Brain pericyte (primary cell): ENCODE measurements at regions not wholly inside any gene's neighbourhood (a gene's known extent, or its start where the extent isn't known, plus 50 kb on each side); places are given as distances from the start of the nearest gene placed in this dataset.
A peak's percentile ranks its signal among the peaks of the same experiment; 100 is the strongest.
"Not testable (repeated sequence)": the region's sequence is repeated elsewhere in the genome, so short reads cannot be mapped to it uniquely, and the experiment has no call there.

ENCODE experiments used
- DNase-seq: peaks from one replicate; pipeline ENCODE4 v3.0.0-alpha.2; 2012; ENCODE audit warnings: low read depth, low spot score

- no peak for DNase-seq
Measured at GRCh38 chr6:27742833-27743573, 169.2 kb downstream of the OR2B2 start.

GRCh38 chr6:27739902-27740301 is 172.3 kb downstream of the OR2B2 start:
- not testable (repeated sequence) for DNase-seq

- DNase-seq = no peak
Measured at GRCh38 chr6:27736686-27737085, 175.5 kb downstream of the OR2B2 start.

GRCh38 chr6:27728442-27728841 is 183.8 kb downstream of the OR2B2 start:
- DNase-seq = no peak

GRCh38 chr6:27726619-27727023 is 185.6 kb downstream of the OR2B2 start:
- no peak for DNase-seq

GRCh38 chr6:27720607-27721580 is 191.3 kb downstream of the OR2B2 start:
- DNase-seq = no peak

- DNase-seq = not testable (repeated sequence)
Measured at GRCh38 chr6:27719039-27719438, 193.2 kb downstream of the OR2B2 start.

GRCh38 chr6:27706431-27706830 is 205.8 kb downstream of the OR2B2 start:
- DNase-seq = no peak

- DNase-seq = no peak
Measured at GRCh38 chr6:27700337-27700736, 211.9 kb downstream of the OR2B2 start.

- DNase-seq = no peak
Measured at GRCh38 chr6:27694547-27694874, 217.7 kb downstream of the OR2B2 start.

- DNase-seq = no peak
Measured at GRCh38 chr6:27693766-27694546, 218.2 kb downstream of the OR2B2 start.

- not testable (repeated sequence) for DNase-seq
Measured at GRCh38 chr6:27692133-27692532, 219.2 kb upstream of the ZNF184 start.

- DNase-seq = peak; percentile 54
Measured at GRCh38 chr6:27688014-27688586, 215.2 kb upstream of the ZNF184 start.

GRCh38 chr6:27687154-27688013 is 214.5 kb upstream of the ZNF184 start:
- no peak for DNase-seq

- no peak for DNase-seq
Measured at GRCh38 chr6:27685279-27685678, 212.4 kb upstream of the ZNF184 start.

- DNase-seq = no peak
Measured at GRCh38 chr6:27684264-27685211, 211.6 kb upstream of the ZNF184 start.

GRCh38 chr6:27679964-27680694 is 207.2 kb upstream of the ZNF184 start:
- DNase-seq = no peak

- no peak for DNase-seq
Measured at GRCh38 chr6:27679308-27679963, 206.5 kb upstream of the ZNF184 start.
